D721Med (cell line): ENCODE measurements at regions not wholly inside any gene's neighbourhood (a gene's known extent, or its start where the extent isn't known, plus 50 kb on each side); places are given as distances from the start of the nearest gene placed in this dataset.

Source experiments
- DNase-seq: peaks from one replicate; pipeline ENCODE4 v3.0.0; 2011; ENCODE audit warnings: low spot score; ENCODE audit not compliant: insufficient read length
- FAIRE-seq: peaks from 2 replicates; lab custom pipeline; 2011; peaks lifted over from hg19 to GRCh38; lab: Jason Lieb, UNC
- CTCF ChIP-seq: IDR thresholded peaks from 2 replicates; pipeline ENCODE4 v1.5.1; 2012; ENCODE audit warnings: mild to moderate bottlenecking, control low read depth; ENCODE audit not compliant: insufficient read depth; ENCODE audit errors: missing control alignments

GRCh38 chr3:28103861-28104260, 137.6 kb upstream of the CMC1 start:
- TF ChIP-seq CTCF: no peak
- FAIRE-seq: no peak
- no peak for DNase-seq

- DNase-seq (no peak), FAIRE-seq (no peak)
- TF ChIP-seq CTCF: no peak
Measured at GRCh38 chr3:28104896-28105534, 136.4 kb upstream of the CMC1 start.

GRCh38 chr3:28109829-28110228, 131.6 kb upstream of the CMC1 start:
- TF ChIP-seq CTCF: no peak
- no peak for FAIRE-seq
- DNase-seq: no peak

GRCh38 chr3:28110869-28111268, 130.6 kb upstream of the CMC1 start:
- DNase-seq (no peak), FAIRE-seq (no peak)
- no peak for TF ChIP-seq CTCF

- TF ChIP-seq CTCF: no peak
- FAIRE-seq (no peak), DNase-seq (no peak)
Measured at GRCh38 chr3:28114893-28115292, 126.5 kb upstream of the CMC1 start.

- TF ChIP-seq CTCF: no peak
- DNase-seq (no peak), FAIRE-seq (no peak)
Measured at GRCh38 chr3:28115316-28115715, 126.1 kb upstream of the CMC1 start.

GRCh38 chr3:28117598-28117997, 123.8 kb upstream of the CMC1 start:
- TF ChIP-seq CTCF: no peak
- DNase-seq (no peak), FAIRE-seq (no peak)
